WTC11 (cell line): ENCODE measurements at regions not wholly inside any gene's neighbourhood (a gene's known extent, or its start where the extent isn't known, plus 50 kb on each side); places are given as distances from the start of the nearest gene placed in this dataset.

ENCODE experiments used
- ATAC-seq: fragments of 200-7000 bp; cut with Tn5 transposase; 2 replicates; pipeline ENCODE4 v1.10.0; 2021; ENCODE audit warnings: mild to moderate bottlenecking, moderate library complexity
- CTCF ChIA-PET: fragments of 300-600 bp; sonication (Branson Sonifier 250); formaldehyde crosslinking; loops from one replicate; lab custom pipeline; 2021; ENCODE audit warnings: antibody characterized with exemption; lab: Charles Lee
- POLR2A ChIA-PET: fragments of 350-600 bp; sonication (Branson Sonifier 250); formaldehyde crosslinking; loops from one replicate; lab custom pipeline; 2021; ENCODE audit warnings: antibody characterized with exemption; lab: Charles Lee
- DNase-seq: peaks from one replicate; pipeline ENCODE4 v3.0.0; 2021; ENCODE audit warnings: low spot score
- H3K27ac Mint-ChIP-seq: 2 replicates; pipeline ENCODE4 v1.8.0; 2021; ENCODE audit warnings: mixed read lengths
- H3K27me3 Mint-ChIP-seq: 2 replicates; pipeline ENCODE4 v1.8.0; 2021; ENCODE audit warnings: low read depth, mild to moderate bottlenecking, moderate library complexity, mixed read lengths
- H3K36me3 Mint-ChIP-seq: 2 replicates; pipeline ENCODE4 v1.8.0; 2021; ENCODE audit warnings: mixed read lengths
- H3K4me1 Mint-ChIP-seq: 2 replicates; pipeline ENCODE4 v1.8.0; 2022; ENCODE audit warnings: mixed read lengths
- H3K4me3 Mint-ChIP-seq: 2 replicates; pipeline ENCODE4 v1.8.0; 2021; ENCODE audit warnings: mild to moderate bottlenecking, moderate library complexity, mixed read lengths
- H3K9me3 Mint-ChIP-seq: 2 replicates; pipeline ENCODE4 v1.8.0; 2021; ENCODE audit warnings: mixed read lengths
- ATF6 ChIP-seq: sonication (generic); formaldehyde crosslinking; IDR thresholded peaks from 2 replicates; pipeline ENCODE4 v1.8.1; 2023; ENCODE audit warnings: mild to moderate bottlenecking, missing genetic modification reagents
- ETV6 ChIP-seq: sonication (generic); formaldehyde crosslinking; IDR thresholded peaks from 2 replicates; pipeline ENCODE4 v1.8.1; 2022; ENCODE audit warnings: mild to moderate bottlenecking, missing genetic modification reagents
- FOXP1 ChIP-seq: sonication (generic); formaldehyde crosslinking; IDR thresholded peaks from 2 replicates; pipeline ENCODE4 v1.8.0; 2022; ENCODE audit warnings: missing genetic modification reagents, mild to moderate bottlenecking, moderate library complexity, borderline replicate concordance
- NFYB ChIP-seq: sonication (generic); formaldehyde crosslinking; conservative IDR thresholded peaks from 2 replicates; pipeline ENCODE4 v1.8.0; 2022; ENCODE audit warnings: low read depth, missing genetic modification reagents
- NR3C1 ChIP-seq: sonication (generic); formaldehyde crosslinking; conservative IDR thresholded peaks from 2 replicates; pipeline ENCODE4 v1.8.1; 2023; ENCODE audit warnings: low read depth, mild to moderate bottlenecking, missing genetic modification reagents
- PRDM15 ChIP-seq: sonication (generic); formaldehyde crosslinking; IDR thresholded peaks from 2 replicates; pipeline ENCODE4 v1.8.0; 2022; ENCODE audit warnings: missing genetic modification reagents
- PRRX2 ChIP-seq: fragments of 250-450 bp; sonication (Bioruptor Pico); IDR thresholded peaks from 2 replicates; pipeline ENCODE4 v1.8.0; 2021; ENCODE audit warnings: mild to moderate bottlenecking
- SMAD4 ChIP-seq: sonication (generic); formaldehyde crosslinking; IDR thresholded peaks from 2 replicates; pipeline ENCODE4 v1.8.0; 2022; ENCODE audit warnings: mild to moderate bottlenecking, missing genetic modification reagents
- USF2 ChIP-seq: sonication (generic); formaldehyde crosslinking; IDR thresholded peaks from 2 replicates; pipeline ENCODE4 v1.8.1; 2023; ENCODE audit warnings: mild to moderate bottlenecking, missing genetic modification reagents, moderate library complexity
- ZNF121 ChIP-seq: sonication (generic); formaldehyde crosslinking; IDR thresholded peaks from 2 replicates; pipeline ENCODE4 v1.8.0; 2023; ENCODE audit warnings: missing genetic modification reagents
- ZNF416 ChIP-seq: fragments of 250-450 bp; sonication (Bioruptor Pico); IDR thresholded peaks from 2 replicates; pipeline ENCODE4 v1.9.0; 2021; ENCODE audit warnings: mild to moderate bottlenecking, inconsistent platforms
- ZNF425 ChIP-seq: fragments of 250-450 bp; sonication (Bioruptor Pico); conservative IDR thresholded peaks from 2 replicates; pipeline ENCODE4 v1.9.0; 2021; ENCODE audit warnings: mild to moderate bottlenecking
- TF ChIP-seq, protein P1 (sequence below): sonication (generic); formaldehyde crosslinking; IDR thresholded peaks from 2 replicates; pipeline ENCODE4 v1.8.1; 2023; ENCODE audit warnings: mild to moderate bottlenecking, moderate library complexity, missing genetic modification reagents
- TF ChIP-seq, protein P2 (sequence below): sonication (generic); formaldehyde crosslinking; IDR thresholded peaks from 2 replicates; pipeline ENCODE4 v1.8.1; 2022; ENCODE audit warnings: mild to moderate bottlenecking, missing genetic modification reagents, moderate library complexity, borderline replicate concordance
- TF ChIP-seq, protein P3 (sequence below): fragments of 250-450 bp; sonication (Bioruptor Pico); IDR thresholded peaks from 2 replicates; pipeline ENCODE4 v1.8.0; 2021; ENCODE audit warnings: mild to moderate bottlenecking
- TF ChIP-seq, protein P4 (sequence below): sonication (generic); formaldehyde crosslinking; IDR thresholded peaks from 2 replicates; pipeline ENCODE4 v1.8.0; 2022; ENCODE audit warnings: mild to moderate bottlenecking, missing genetic modification reagents

DNA sequence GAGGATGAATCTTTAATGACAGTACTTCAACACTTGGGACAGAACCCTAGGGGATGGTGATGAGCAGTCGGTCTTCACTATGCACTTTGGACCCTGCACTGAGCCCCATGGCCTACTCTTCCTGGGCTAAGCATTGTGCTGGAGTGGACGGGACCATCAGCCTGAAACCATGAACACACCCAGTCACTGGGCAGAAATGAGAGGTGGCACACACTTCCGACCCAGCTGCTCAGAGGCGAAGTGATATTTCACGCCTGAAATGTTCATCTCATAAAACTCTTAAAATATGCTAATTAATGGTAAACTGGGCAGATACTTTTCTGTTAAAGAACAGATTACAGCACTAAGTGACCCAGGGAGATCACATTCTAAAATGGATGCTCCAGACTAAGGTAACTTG is 150.3 kb upstream of the NDUFV2 start (continued):
- TF ChIP-seq, protein P1, sequence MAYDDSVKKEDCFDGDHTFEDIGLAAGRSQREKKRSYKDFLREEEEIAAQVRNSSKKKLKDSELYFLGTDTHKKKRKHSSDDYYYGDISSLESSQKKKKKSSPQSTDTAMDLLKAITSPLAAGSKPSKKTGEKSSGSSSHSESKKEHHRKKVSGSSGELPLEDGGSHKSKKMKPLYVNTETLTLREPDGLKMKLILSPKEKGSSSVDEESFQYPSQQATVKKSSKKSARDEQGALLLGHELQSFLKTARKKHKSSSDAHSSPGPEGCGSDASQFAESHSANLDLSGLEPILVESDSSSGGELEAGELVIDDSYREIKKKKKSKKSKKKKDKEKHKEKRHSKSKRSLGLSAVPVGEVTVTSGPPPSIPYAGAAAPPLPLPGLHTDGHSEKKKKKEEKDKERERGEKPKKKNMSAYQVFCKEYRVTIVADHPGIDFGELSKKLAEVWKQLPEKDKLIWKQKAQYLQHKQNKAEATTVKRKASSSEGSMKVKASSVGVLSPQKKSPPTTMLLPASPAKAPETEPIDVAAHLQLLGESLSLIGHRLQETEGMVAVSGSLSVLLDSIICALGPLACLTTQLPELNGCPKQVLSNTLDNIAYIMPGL = no peak
- TF ChIP-seq, protein P2, sequence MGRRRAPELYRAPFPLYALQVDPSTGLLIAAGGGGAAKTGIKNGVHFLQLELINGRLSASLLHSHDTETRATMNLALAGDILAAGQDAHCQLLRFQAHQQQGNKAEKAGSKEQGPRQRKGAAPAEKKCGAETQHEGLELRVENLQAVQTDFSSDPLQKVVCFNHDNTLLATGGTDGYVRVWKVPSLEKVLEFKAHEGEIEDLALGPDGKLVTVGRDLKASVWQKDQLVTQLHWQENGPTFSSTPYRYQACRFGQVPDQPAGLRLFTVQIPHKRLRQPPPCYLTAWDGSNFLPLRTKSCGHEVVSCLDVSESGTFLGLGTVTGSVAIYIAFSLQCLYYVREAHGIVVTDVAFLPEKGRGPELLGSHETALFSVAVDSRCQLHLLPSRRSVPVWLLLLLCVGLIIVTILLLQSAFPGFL = no peak
- TF ChIP-seq FOXP1 (no peak), ZNF121 (no peak), USF2 (CRISPR knock-in tag) (no peak), ATF6 (CRISPR knock-in tag) (no peak), NR3C1 (CRISPR knock-in tag) (no peak), NFYB (no peak), ETV6 (CRISPR knock-in tag) (no peak)

- Mint-ChIP-seq H3K4me3 (no peak overlapping the region), H3K9me3 (peaks cover 26% of the 10 kb centered on the region), H3K27ac (no peak overlapping the region), H3K27me3 (no peaks in the 10 kb centered on the region), H3K4me1 (peaks cover 49% of the 10 kb centered on the region), H3K36me3 (peaks cover 9% of the 10 kb centered on the region)
- TF ChIP-seq SMAD4 (CRISPR knock-in tag) (no peak), PRRX2 (CRISPR knock-in tag) (no peak), ETV6 (CRISPR knock-in tag) (no peak), ZNF425 (no peak), PRDM15 (CRISPR knock-in tag) (no peak), ZNF416 (CRISPR knock-in tag) (no peak)
- TF ChIP-seq, protein P3, sequence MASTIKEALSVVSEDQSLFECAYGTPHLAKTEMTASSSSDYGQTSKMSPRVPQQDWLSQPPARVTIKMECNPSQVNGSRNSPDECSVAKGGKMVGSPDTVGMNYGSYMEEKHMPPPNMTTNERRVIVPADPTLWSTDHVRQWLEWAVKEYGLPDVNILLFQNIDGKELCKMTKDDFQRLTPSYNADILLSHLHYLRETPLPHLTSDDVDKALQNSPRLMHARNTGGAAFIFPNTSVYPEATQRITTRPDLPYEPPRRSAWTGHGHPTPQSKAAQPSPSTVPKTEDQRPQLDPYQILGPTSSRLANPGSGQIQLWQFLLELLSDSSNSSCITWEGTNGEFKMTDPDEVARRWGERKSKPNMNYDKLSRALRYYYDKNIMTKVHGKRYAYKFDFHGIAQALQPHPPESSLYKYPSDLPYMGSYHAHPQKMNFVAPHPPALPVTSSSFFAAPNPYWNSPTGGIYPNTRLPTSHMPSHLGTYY (CRISPR knock-in tag) = no peak
- TF ChIP-seq, protein P4, sequence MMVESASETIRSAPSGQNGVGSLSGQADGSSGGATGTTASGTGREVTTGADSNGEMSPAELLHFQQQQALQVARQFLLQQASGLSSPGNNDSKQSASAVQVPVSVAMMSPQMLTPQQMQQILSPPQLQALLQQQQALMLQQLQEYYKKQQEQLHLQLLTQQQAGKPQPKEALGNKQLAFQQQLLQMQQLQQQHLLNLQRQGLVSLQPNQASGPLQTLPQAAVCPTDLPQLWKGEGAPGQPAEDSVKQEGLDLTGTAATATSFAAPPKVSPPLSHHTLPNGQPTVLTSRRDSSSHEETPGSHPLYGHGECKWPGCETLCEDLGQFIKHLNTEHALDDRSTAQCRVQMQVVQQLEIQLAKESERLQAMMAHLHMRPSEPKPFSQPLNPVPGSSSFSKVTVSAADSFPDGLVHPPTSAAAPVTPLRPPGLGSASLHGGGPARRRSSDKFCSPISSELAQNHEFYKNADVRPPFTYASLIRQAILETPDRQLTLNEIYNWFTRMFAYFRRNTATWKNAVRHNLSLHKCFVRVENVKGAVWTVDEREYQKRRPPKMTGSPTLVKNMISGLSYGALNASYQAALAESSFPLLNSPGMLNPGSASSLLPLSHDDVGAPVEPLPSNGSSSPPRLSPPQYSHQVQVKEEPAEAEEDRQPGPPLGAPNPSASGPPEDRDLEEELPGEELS (CRISPR knock-in tag) = no peak
- ATAC-seq (no peak), DNase-seq (no peak)
- CTCF ChIA-PET = no interaction called here
- POLR2A ChIA-PET = no interaction called here
Observed at GRCh38 chr18:8952769-8953760, 149.4 kb upstream of the NDUFV2 start.
